HFFc6 (cell line): ENCODE measurements at regions not wholly inside any gene's neighbourhood (a gene's known extent, or its start where the extent isn't known, plus 50 kb on each side); places are given as distances from the start of the nearest gene placed in this dataset.

Source experiments
- DNase-seq: peaks from one replicate; pipeline ENCODE4 v3.0.0-alpha.2; 2018
- H3K27ac Mint-ChIP-seq: 2 replicates; pipeline ENCODE4 v1.8.0; 2020; ENCODE audit warnings: mild to moderate bottlenecking, mixed read lengths
- H3K27me3 Mint-ChIP-seq: 2 replicates; pipeline ENCODE4 v1.8.0; 2021; ENCODE audit warnings: mild to moderate bottlenecking, moderate library complexity, mixed read lengths; ENCODE audit not compliant: insufficient read depth
- H3K36me3 Mint-ChIP-seq: 2 replicates; pipeline ENCODE4 v1.8.0; 2021; ENCODE audit warnings: low read depth, mixed read lengths
- H3K4me1 Mint-ChIP-seq: 2 replicates; pipeline ENCODE4 v1.8.0; 2020; ENCODE audit warnings: low read depth, mixed read lengths
- H3K4me3 Mint-ChIP-seq: 2 replicates; pipeline ENCODE4 v1.8.0; 2020; ENCODE audit warnings: mild to moderate bottlenecking, moderate library complexity, mixed read lengths
- H3K9me3 Mint-ChIP-seq: 2 replicates; pipeline ENCODE4 v1.8.0; 2020; ENCODE audit warnings: mild to moderate bottlenecking, mixed read lengths
- TF ChIP-seq, protein P1 (sequence below): fragments of 200-600 bp; sonication (generic); IDR thresholded peaks from 2 replicates; pipeline ENCODE4 v1.5.0; 2021; ENCODE audit warnings: antibody characterized with exemption, mild to moderate bottlenecking

DNA sequence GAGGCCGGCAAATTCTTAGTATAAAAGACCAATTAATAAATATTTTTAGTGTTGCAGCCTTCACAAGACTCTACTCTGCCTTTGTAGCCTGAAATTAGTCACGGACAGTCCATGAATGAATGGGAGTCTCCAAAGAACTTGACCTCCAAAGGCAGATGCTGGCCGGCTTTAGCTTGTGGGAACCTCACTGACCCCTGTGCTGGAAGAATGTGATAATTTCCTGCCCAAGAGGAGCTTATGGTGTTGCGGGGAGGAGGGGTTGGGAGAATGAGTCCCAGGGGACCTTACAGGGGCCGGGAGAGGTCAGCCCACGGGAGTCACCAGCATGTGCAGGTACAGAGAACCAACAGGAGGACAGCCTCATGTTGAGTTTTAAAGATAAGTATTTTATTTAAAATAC is 143.1 kb downstream of the IRX2 start:
- H3K27me3 Mint-ChIP-seq: no peaks in the 10 kb centered on the region
- TF ChIP-seq, protein P1, sequence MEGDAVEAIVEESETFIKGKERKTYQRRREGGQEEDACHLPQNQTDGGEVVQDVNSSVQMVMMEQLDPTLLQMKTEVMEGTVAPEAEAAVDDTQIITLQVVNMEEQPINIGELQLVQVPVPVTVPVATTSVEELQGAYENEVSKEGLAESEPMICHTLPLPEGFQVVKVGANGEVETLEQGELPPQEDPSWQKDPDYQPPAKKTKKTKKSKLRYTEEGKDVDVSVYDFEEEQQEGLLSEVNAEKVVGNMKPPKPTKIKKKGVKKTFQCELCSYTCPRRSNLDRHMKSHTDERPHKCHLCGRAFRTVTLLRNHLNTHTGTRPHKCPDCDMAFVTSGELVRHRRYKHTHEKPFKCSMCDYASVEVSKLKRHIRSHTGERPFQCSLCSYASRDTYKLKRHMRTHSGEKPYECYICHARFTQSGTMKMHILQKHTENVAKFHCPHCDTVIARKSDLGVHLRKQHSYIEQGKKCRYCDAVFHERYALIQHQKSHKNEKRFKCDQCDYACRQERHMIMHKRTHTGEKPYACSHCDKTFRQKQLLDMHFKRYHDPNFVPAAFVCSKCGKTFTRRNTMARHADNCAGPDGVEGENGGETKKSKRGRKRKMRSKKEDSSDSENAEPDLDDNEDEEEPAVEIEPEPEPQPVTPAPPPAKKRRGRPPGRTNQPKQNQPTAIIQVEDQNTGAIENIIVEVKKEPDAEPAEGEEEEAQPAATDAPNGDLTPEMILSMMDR: no peak
- H3K4me3 Mint-ChIP-seq: no peak overlapping the region
- no peaks in the 10 kb centered on the region for H3K4me1 Mint-ChIP-seq
- DNase-seq: no peak
- H3K9me3 Mint-ChIP-seq: peaks cover 41% of the 10 kb centered on the region
- peaks cover 5% of the 10 kb centered on the region; the same call in 1 of the 2 replicates for H3K36me3 Mint-ChIP-seq
- H3K27ac Mint-ChIP-seq: no peak overlapping the region

DNA sequence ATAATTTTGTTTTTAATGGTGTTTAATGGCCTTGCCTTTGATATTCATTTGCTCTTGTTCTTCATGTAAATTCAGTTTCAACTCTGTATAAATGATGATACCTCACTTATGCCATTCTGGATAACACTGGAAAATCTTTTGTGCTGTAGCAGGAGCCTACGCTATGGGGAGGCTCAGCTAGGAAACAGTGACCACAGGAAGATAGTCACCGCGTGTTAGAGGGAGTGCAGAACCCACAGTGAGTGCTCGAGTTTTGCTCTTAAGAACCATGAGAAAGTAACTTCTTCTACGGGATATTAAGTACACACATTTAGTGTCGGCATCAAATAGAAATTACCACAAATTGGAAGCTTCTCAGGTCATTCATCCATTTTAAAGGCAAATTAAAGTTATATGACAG is 143.9 kb downstream of the IRX2 start:
- Mint-ChIP-seq H3K4me1 (no peaks in the 10 kb centered on the region), H3K36me3 (peaks cover 5% of the 10 kb centered on the region; the same call in 1 of the 2 replicates), H3K4me3 (no peak overlapping the region), H3K9me3 (peaks cover 36% of the 10 kb centered on the region), H3K27ac (no peak overlapping the region), H3K27me3 (no peaks in the 10 kb centered on the region)
- TF ChIP-seq, protein P1: no peak
- no peak for DNase-seq

DNA sequence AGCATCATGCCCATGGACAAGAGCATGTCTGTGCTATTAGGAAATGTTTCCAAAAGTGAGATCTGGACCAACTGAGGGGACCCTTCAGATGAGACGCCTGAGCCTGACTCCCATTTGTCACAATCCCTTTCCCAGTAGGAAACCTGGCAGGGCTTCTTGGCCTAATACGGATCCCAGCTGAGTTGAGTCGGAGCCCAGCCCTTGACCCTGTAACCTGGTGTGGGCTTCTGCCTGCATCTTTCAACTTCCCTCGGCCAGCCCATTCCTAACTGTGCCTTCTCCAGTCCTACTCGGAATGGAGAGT is 148.3 kb downstream of the IRX2 start:
- Mint-ChIP-seq H3K27me3 (no peaks in the 10 kb centered on the region), H3K4me1 (no peaks in the 10 kb centered on the region), H3K9me3 (peaks cover 25% of the 10 kb centered on the region), H3K4me3 (no peak overlapping the region), H3K36me3 (no peaks in the 10 kb centered on the region), H3K27ac (no peak overlapping the region)
- no peak for DNase-seq
- TF ChIP-seq, protein P1: no peak

DNA sequence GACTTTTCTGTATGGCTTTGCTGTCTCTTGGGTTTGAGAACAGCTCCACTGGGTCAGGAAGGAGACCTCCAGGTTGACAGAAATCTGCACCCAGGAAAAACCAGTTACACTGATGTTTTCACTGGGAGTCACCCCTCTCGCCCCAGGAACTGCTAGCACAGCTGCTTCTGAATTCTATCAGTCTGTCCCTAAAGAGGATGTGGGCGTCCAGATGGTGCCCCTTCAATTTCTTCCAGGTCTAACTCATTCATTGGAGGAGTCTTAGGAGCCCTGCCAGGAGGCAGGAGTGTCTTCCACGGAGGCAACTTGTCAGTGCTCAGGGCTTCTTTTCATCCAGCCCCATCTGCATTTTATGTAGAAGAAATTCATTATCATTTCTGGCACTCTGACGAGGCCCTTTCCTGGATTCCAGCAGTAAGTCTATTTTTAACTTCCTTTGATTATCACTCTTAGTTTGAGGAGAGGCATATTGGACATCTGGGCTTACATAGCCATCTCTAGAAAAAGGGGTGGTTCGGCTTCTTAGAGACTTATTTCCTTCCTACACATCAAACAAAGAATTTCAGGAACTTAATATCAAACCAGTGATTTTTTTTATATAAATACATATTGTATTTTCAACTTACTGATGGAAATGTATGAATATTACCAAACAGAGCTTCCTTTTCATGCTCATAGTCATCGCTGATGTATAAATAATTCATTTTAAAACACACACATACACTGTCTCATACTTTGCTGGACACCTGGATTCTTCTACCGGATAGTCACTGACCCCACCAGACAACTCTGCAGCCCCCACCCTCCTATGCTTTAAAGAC is 148.8 kb downstream of the IRX2 start:
- no peak overlapping the region for H3K27ac Mint-ChIP-seq
- H3K4me1 Mint-ChIP-seq: no peaks in the 10 kb centered on the region
- peaks cover 23% of the 10 kb centered on the region for H3K9me3 Mint-ChIP-seq
- H3K36me3 Mint-ChIP-seq: no peaks in the 10 kb centered on the region
- H3K4me3 Mint-ChIP-seq: no peak overlapping the region
- no peaks in the 10 kb centered on the region for H3K27me3 Mint-ChIP-seq
- DNase-seq: no peak
- TF ChIP-seq, protein P1: no peak

DNA sequence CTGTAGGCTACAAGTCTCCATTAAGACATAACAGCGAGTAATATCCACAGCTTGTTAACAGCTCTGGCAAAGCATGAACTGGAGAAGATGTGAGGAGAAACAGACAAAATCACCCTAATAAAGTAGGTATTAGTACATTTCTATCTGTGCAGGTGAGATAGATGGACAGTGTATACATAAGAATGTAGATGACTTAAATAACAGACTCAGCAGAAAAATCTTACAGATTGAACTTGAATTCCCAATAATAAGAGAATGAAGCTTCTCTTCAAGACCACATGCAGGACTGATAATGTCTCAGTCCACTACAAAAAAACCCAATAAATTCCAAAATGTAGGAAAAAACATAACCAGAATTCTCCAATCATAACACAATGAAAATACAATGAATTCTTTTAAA is 153.0 kb downstream of the IRX2 start:
- Mint-ChIP-seq H3K27me3 (no peaks in the 10 kb centered on the region), H3K27ac (no peak overlapping the region), H3K4me3 (no peak overlapping the region), H3K36me3 (no peaks in the 10 kb centered on the region), H3K9me3 (peaks cover 16% of the 10 kb centered on the region), H3K4me1 (no peaks in the 10 kb centered on the region)
- DNase-seq: no peak
- TF ChIP-seq, protein P1: no peak
